ENCODE measurements at regions not wholly inside any gene's neighbourhood (a gene's known extent, or its start where the extent isn't known, plus 50 kb on each side); places are given as distances from the start of the nearest gene placed in this dataset.

- no peak for TF ChIP-seq CTCF (IDR thresholded peaks at IDR 0.05 in 4 of 5, conservative IDR thresholded peaks at IDR 0.05 in 1 of 5)
- no peak for TF ChIP-seq POLR2A (IDR thresholded peaks at IDR 0.05)
These were observed 56.0 kb upstream of the ENPP7 start for GRCh38 chr17:79674506-79675412.

All from gastrocnemius medialis (tissue), 4 donors.